GM12875 (cell line): ENCODE measurements at regions not wholly inside any gene's neighbourhood (a gene's known extent, or its start where the extent isn't known, plus 50 kb on each side); places are given as distances from the start of the nearest gene placed in this dataset.
"Not testable (repeated sequence)": the region's sequence is repeated elsewhere in the genome, so short reads cannot be mapped to it uniquely, and the experiment has no call there.

ENCODE experiments used
- H3K4me3 ChIP-seq: one replicate; pipeline ENCODE4 v1.5.1; 2011; ENCODE audit warnings: low read depth, low read length, control low read depth
- TF ChIP-seq, protein P1 (sequence below): IDR thresholded peaks from 2 replicates; pipeline ENCODE4 v1.5.1; 2011; ENCODE audit warnings: low read depth, mild to moderate bottlenecking, control low read depth, inconsistent platforms, low read length, moderate library complexity, borderline replicate concordance; ENCODE audit not compliant: insufficient read depth

DNA sequence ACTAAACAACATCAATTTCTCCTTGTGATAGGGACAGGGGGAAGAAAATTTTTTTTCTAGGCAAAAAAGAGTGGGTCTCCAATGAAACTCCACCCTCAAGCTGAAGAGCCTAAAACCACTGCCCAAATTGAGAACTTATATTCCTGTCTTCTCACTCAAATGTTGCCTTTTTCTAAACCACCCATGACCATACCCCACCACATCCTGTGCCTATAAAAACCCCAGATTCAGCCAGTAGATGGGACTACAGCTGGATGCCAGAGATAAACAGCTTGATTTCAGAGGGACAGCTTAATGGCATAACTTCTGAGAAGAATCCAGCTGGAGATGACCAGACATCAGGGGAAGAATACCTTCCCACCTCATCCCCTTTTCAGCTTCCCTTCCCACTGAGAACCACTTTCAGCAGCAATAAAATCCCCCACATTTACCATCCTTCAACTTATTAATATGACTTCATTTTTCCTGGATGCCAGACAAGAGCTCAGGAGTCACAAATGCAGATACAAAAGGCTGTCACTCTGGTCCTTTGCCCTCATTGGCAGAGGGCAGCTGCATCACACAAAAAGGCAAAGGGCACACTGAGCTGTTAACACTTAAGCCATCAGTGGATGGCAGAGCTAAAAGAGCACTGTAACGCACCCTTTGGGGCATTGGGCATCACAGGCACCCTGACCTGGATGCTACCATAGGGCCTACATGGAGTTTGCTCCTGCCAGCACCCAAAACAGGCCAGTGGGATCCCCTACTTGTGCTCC is 972.5 kb upstream of the CTNND2 start:
- TF ChIP-seq, protein P1, sequence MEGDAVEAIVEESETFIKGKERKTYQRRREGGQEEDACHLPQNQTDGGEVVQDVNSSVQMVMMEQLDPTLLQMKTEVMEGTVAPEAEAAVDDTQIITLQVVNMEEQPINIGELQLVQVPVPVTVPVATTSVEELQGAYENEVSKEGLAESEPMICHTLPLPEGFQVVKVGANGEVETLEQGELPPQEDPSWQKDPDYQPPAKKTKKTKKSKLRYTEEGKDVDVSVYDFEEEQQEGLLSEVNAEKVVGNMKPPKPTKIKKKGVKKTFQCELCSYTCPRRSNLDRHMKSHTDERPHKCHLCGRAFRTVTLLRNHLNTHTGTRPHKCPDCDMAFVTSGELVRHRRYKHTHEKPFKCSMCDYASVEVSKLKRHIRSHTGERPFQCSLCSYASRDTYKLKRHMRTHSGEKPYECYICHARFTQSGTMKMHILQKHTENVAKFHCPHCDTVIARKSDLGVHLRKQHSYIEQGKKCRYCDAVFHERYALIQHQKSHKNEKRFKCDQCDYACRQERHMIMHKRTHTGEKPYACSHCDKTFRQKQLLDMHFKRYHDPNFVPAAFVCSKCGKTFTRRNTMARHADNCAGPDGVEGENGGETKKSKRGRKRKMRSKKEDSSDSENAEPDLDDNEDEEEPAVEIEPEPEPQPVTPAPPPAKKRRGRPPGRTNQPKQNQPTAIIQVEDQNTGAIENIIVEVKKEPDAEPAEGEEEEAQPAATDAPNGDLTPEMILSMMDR: no peak
- no peak overlapping the region for H3K4me3 ChIP-seq

DNA sequence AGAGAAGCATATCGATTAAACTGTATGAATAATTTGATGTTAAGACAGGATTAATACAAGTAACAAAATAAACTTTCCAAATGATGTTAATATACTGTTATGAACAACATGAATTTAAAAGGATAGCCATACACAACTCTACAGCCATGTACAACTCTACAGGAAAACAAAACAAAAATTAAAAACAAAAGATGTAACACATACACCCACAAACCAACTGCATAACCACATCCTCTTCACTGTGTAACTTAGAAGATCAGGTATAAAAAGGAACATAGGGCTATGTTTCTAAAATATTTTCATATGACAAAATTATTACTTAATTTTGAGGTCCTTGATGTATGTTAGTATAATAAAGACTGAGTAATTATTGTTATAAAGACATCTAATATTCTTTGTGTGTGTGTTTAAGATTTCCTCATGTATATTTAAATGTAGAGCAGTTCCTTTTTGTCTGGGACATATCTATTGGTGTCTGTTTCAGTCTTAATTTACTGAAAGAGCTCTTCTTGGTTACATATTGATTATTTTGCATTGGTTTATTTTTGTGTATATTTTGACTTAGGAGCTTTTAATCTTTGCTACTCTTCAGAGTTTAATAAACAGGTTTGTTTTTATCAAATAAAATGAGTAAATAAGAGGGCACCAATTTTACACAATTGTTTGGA is 966.8 kb upstream of the CTNND2 start:
- TF ChIP-seq, protein P1: no peak
- no peak overlapping the region for H3K4me3 ChIP-seq

DNA sequence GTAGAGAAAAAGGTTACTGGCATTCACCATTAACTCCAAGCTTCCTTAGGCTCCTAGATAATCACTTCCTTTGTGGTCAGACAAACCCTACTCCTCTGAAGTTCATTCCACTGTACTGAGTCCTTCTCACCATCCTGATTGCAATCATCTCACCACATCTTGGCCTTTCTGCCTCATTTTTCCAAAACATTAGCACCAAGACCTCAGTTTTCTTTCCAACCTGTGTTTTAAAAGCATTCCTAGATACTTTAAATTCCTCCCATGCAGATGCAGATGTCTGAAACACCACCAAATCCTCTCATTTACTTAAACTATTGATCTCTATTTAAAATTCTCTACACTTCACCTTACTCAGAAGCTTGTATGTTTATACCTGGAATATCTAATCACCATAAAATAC is 961.3 kb upstream of the CTNND2 start:
- TF ChIP-seq, protein P1: no peak
- no peak overlapping the region for H3K4me3 ChIP-seq

DNA sequence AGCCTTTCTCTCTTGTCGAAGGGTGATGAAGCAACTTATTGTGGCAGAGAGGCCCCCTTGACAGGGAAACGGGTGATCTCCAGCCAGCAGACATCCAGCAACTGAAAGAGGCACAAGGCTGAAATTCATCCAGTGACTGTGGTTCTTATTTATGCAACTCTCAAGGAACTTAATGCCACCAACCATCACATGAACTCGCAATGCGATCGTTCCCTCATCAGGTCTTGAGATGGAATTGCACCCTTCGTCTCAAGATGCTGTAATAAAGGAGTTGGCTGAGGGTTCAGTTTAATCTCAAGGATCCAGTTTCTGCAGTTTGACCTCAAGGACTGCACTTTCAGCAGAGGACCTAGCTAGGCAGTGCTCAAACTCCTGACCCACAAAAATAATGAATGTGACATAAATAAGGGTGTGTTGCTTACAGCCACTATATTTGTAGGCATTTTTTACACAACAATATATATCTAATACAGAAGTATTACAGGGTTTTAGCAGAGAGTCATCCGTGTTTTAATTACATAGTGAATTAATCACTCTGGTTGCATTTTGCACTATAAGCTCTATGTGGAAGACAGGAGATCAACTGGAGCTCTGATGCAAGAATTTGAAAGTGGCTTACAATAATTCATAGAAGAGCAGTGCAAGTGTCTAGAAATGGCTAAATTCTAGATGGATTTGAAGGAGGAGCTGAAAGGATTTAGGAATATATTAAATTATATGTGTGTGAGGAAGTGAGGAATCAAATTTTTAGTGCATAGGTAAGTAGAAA is 957.8 kb upstream of the CTNND2 start:
- TF ChIP-seq, protein P1: no peak
- H3K4me3 ChIP-seq: no peak overlapping the region

DNA sequence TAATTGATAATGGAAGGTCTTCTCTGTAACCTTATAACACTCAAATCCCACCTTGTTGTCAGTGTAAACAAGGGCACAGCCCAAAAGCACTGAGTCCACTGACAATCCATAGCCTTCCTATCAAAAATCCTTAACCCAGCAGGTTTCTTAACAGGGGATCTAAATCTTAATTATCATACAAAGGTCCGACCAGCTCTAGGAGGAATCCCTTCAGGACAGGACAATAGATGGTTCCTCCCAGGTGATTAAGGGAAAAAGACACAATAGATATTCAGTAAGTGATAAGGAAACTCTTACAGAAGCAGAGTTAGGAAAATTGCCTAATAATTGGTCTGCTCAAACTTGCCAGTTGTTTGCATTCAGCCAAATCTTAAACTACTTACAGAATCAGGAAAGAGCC is 951.9 kb upstream of the CTNND2 start:
- H3K4me3 ChIP-seq: not testable (repeated sequence)

DNA sequence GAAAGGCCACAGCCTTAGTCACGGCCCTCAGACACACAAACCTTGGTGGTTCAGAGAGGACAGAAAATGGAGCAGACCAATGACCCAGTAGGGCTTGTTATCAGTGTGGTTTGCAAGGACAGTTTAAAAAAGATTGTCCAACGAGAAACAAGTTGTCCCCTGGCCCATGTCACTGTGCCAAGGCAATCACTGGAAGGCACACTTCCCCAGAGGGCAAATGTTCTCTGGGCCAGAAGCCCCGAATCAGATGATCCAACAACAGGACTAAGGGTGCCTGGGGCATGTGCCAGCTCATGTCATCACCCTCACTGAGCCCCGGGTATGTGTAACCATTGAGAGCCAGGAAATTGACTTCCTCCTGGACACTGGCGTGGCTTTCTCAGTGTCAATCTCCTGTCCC is 950.1 kb upstream of the CTNND2 start:
- TF ChIP-seq, protein P1: no peak

DNA sequence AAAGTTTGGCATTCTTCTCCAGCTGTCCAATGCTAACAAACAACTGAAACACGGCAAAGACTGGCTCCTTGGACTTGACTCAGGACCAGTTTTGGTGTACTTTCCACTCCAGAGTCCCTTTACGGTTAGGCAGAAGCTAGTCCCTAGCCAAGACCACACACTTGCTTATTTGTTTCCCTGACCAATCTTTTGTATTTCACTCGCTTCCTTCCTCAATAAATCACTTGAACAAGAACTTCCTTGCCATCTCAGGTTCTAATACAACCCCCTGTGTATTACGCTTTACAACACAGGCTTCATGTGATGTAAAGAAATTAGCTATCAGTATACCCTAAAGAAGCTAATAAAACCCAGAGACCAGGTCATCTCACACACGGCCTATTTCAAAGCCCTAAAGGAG is 947.5 kb upstream of the CTNND2 start:
- no peak overlapping the region for H3K4me3 ChIP-seq
- TF ChIP-seq, protein P1: no peak

More for the DNA sequence above, 950.1 kb upstream of the CTNND2 start:
- no peak overlapping the region for H3K4me3 ChIP-seq
